Fibroblast of upper back skin (primary cell): ENCODE measurements at regions not wholly inside any gene's neighbourhood (a gene's known extent, or its start where the extent isn't known, plus 50 kb on each side); places are given as distances from the start of the nearest gene placed in this dataset.

Source experiments
- DNase-seq: peaks from one replicate; pipeline ENCODE4 v3.0.0-alpha.2; 2013

DNA sequence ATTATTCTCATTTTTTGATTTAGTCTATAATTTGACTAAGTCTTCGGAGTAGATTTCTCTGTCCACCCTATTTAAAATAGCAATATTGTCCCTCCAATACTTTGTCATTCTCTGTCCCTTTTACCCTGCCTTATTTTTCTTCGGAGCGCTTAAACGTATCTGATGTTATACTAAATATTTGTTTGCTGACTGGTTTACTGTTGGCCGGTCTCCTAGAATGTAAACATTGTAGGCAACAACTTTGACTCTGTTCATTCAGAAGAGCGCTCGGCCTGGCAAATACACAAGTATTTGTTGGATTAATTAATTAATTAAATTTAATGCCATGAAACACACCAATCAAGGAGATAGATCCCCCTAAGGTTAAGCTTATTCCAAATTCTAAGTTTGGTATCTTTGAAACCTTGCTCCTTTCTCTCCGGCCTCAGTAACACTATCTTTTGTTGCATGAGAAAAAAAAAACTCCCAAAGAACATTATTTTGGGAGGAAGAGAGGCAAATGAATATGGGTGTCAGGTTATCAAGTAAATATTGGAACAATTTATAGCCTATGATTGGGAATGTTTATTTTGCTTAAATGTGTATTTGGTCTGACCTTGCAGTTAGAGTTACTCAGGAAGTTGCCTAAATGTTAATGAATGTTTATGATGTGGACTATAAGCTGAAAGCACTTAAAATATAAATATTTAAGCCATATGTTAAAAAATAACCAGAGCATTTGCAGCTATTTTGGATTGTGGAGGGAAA, 231.1 kb downstream of the SOX4 start:
- DNase-seq = no peak

DNA sequence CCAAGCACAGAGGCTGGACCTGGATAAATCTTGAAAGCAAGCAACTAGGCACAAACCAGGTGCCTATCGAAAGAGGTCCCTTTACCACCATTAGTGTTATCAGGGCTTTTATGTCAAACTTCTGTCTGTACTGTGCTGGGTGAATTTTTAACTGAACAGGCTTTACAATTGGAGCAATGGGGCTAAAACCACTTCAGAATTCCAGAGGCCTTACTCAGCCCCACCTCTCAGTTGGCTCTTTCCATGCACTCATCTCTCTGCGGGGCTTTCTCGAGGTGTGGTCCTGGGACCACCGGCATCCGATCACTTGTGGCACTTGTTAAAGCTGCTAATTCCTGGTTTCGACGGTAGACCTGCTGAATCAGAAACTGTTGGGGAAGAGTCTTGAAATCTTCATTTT, 232.5 kb downstream of the SOX4 start:
- DNase-seq = peak; percentile 51

DNA sequence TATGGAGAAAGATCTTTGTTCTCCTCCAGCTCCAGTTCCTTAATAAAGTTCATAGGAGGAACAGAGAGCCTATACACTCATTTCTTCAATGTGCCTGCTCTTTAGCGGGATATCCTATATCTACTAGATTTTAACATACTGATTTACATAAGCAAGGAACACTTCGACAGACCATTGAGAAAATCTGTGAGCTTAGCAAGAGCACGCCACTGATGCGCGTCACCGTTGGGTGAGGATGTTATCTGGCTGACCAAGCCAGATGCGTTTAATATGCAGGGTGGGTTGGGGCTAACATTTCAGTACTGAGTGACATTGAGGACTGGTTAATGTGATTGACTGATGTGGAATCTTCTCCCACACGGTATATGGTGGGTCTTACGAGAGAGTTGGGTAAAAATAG, 233.4 kb downstream of the SOX4 start:
- DNase-seq = no peak

DNA sequence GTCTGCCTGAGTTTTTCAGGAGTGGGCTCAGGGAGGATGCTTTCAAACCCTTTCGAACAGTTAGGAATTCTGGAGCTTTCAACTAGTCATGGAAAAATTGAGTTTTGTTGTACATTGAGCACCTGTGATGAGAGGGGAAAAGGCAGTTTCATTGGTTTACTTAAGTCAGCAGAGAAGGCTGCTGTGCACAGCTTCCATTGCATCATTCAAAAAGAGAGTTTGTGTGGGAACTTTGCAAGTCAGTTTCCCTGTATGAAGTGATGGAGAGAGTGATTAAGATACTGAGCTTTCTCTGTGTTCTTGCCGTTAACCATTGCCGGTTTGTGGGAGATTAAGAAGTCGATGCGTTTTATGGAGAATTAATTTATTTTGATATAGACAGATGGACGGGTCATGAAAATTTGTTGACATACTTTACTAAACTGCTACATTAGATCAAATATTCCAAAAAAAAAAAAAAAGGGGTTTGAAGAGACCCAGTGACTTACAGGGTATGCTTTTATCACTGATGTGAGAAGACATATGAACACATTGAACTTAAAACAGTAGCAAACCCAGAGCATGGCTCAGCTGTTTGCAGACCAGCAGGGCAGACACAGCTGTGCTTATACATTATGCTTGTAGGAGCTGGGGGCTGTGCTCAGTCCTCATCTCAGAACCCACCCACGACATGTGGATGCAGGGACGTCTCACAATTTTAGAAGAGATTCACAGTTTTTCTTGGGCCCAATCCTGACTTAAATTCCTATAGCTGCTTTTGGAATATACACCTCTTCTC, 234.1 kb downstream of the SOX4 start:
- DNase-seq = no peak

DNA sequence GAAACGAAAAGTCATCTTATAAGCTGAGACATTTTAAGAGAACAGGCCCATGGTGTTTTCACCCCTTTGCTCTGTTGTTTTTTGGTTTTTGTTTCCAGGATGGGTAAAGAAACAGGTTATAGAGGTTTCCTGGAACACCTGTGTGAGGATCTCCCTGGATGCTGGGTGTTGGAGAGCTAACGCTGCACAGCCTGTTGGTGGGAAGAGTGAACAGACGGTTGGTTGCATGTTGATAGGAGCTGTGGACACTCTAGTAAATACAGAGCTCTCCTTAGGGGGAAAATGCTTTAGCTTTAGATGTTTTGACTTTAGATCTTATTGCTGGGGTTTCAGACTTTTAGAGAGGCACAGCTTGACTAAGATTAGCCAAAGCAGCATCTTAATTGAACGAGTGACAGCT, 235.2 kb downstream of the SOX4 start:
- no peak for DNase-seq

DNA sequence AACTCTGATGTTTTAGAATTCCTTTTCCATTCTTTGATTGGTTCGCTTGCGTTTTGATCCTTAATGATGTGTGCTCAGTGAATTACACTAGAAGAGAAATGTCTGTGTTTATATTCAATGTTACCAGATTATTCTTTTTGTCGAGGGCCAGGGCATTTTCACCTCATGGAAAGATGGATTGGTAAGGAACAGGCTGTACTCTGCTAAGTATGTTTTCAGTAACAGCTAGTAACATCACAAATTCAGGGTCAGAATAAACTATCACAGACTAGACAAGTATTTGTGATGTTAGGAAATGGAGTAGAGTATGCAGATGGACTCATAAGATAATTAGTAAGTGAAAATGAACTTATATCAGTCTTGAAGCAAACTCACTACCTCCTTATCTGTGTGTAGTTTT, 235.6 kb downstream of the SOX4 start:
- DNase-seq = no peak

DNA sequence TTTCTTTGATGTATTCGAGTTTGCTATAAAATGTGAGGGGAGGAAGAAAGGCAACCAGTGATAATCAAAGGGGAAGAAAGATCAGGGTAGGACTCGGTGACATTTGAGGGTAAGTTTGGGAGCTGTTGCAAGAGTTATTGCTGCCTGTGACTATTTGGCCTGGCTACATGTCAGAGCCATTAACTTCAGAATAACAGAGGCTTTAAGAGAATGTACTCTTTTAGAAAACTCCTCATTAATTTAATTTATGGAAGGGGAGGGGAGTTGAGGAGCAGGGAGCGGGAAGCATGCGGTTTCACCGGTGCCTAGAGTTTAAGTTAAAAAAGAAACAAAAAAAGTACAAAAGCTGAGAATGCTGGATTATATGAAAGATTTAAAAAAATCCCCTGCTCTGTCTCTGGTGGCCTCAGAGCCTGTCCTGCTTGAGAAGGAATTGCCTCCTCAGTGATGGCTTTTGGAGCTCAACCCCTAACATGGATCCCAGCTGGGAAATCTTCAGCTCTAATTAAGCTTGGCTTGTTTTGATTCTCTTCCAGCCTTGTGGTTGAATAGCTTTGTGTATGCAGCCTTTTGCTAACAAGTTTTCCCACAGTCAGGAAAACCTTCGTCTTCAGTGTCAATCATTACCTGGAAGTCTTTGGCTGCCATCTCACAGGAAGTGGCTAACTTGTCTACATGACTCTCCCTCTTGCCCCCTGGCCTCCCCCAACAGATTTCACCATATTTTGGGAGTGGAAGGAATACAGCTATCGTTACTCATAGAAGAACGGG, 238.2 kb downstream of the SOX4 start:
- peak; percentile 89 for DNase-seq

DNA sequence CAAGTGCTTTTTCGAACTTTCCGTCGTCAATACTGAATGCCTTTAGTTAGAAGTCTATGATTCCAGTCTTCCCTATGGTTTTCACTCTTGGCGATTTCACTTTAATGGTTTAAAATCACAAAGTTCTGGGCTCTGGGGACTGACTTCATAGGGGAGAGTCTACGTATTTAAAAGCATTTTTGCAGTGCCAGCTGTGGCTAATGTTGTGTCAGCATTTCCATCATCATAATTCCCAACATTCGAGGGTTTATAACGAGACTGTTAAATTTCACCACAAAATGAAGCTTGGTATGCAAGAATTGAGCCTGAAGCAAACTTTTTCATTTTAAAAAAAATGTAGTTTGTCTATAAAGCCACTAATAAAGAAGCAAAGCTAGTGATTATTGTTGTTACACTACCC, 242.7 kb downstream of the SOX4 start:
- DNase-seq = peak; percentile 24

DNA sequence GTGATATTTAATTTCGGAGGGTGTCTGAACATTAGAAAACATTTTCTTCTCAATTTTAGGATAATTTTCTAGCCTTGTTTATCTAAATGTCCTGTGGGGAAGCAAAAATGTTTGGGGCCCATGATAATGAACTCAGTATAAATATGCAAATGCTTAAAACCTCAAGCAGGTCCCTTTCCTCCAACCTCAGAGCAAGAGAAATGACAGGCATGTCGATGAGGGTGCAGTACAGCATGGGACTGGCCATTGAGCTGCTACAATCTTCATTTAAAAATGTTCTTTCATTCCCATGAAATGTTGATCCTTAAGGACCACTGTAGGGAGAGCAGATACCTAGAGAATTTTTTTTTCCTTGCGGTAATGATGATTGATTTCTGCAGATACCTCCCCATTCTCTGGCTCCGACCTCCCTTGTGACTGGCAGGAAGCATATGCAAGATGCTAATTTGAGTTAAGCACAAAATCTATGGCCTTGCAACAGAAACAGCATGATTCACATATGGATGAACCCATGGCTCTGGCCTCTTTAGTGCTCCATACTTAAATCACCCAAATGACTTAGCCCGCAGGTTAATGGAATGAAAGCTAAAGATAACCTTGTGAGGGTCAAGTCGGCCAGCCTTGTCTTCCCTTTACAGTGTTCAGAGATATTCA, 243.3 kb downstream of the SOX4 start:
- peak; percentile 16 for DNase-seq

DNA sequence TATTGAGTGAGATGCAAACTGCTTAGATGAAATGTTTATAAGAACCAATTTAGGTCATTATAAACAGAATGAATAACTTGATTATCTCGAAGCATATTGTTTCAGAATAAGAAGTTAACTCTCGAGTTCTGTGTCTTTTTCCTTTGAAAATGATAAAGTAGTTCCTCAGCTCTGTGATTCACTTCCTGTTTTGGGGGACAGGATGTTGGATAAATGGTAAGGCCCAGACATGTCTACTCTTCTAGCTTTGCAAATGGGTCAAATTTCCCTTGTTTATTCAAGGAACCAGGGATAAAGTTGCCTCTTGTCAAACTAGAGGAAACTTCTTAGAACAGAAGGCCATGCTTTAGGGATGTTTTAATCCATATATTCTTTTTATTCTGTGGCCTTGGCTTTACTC, 246.9 kb downstream of the SOX4 start:
- peak; percentile 32 for DNase-seq

DNA sequence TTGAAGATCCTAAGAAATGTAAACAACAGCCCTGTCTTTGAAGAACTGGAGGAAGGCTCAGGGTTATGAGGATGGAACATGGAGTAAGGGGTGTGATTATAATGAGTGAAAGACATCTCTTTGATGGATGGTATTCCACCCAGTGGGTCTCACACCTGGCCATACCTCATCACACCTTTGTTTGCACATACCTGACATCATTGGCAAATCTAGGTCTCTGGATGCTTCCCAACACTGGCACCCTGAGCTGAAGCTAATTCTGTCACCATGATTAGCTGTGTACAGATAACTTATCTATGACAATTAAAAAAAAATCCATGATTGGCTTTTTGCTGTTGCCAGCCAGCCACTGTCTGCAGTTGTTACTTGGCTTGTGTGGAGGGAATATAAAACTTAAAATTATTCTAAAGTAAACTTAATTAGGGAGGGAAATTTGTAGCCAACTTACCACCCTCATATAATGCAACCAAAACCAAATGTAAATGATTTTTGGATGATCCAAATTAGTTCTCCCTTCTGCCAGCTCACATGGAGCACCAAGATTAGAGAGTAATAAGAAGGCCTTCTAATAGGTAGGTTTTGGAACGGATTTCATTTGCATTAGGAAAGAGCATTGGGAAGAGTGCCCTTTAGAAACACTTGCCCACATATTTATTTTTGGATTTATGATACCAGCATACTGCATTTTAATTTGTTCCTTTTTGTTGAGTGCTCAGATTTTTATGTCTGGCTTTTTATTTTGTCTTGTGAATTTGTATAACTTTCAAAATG, 249.5 kb downstream of the SOX4 start:
- no peak for DNase-seq

DNA sequence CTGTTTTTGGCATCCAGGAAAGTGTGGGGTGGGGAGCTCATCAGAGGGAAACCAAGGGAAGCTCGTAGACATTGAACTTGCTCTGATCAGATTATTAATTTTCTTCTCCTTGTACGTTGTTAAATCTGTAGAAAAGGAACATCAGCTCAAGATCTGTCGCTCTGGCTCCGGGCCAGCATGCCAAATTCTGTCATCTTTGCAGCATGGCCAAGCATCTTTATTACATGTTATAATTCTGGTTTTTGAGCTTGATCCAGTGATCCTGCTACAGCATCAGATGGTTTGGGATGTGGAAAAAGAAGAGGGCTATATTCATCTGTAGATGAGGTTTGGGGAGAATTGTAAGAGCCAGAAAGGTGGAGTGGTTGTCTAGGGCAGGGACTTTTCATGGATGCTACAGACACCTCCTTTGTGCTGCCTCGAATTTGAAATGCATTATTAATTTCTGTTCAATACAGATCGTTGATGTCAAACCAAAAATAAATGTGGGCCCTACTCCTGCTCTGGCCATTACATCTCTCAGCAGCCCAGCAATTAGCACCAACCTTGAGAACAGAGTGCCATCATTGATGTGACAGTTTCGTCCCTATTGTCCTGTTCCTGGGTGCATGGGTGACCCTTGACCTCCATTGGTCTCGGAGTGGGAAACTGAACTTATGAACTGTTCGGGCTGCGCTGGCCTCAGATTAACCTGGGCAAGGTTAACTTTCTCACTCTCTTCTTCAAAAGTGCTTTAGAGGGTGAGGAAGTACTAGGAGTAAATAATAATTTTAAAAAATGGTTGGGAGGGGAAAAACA, 250.8 kb downstream of the SOX4 start:
- DNase-seq = no peak

DNA sequence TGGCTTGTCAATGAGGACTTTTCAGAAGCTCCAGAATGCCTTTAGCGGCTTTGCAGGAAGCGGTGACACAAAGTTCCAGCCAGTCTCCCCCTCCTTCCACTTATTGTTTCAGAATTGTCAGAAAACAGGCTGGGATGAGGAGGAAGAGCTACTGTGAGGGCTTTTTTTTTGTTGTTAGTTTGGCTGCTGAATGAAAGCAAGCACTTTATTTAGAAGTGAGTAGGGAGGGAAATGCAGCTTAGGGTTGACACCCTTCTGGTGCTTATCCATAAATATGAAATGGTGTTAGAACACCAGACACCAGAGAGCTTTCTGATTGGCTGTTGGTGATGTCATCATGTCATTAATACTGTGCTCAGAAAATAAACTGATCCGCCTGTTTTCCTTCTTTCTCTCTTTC, 251.5 kb downstream of the SOX4 start:
- DNase-seq = no peak

DNA sequence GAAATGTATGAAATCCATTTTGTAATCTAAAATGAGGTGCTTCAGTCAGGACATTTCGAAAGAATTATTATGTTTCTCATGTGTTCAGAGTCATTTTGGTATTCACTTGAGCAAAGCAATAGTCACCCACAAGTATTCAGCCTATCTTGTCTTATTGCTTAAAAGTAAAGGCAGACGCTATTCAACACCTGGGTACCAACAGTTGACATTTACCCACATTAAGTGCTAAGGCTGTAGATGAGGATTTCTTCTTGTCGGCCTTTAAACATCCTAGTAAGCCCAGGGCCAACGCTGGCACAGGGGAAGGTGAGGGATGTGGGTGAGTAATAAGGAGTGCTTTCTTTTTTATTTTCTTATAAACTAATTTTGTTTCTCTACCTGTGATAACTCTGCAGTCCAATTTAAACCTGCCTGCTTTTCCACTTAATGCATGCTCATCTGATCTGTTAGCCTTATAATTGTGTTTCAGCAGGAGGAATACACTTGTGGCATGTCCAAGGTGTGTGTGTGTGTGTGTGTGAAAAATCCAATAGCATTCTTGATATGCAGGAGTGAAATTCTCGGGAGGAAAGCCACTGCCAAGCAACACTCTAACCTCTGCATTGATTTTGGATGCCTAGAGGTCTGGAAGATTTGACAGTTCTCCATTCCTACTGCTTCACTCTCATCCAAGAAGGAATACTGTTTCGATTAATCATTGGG, 252.0 kb downstream of the SOX4 start:
- peak; percentile 25 for DNase-seq

DNA sequence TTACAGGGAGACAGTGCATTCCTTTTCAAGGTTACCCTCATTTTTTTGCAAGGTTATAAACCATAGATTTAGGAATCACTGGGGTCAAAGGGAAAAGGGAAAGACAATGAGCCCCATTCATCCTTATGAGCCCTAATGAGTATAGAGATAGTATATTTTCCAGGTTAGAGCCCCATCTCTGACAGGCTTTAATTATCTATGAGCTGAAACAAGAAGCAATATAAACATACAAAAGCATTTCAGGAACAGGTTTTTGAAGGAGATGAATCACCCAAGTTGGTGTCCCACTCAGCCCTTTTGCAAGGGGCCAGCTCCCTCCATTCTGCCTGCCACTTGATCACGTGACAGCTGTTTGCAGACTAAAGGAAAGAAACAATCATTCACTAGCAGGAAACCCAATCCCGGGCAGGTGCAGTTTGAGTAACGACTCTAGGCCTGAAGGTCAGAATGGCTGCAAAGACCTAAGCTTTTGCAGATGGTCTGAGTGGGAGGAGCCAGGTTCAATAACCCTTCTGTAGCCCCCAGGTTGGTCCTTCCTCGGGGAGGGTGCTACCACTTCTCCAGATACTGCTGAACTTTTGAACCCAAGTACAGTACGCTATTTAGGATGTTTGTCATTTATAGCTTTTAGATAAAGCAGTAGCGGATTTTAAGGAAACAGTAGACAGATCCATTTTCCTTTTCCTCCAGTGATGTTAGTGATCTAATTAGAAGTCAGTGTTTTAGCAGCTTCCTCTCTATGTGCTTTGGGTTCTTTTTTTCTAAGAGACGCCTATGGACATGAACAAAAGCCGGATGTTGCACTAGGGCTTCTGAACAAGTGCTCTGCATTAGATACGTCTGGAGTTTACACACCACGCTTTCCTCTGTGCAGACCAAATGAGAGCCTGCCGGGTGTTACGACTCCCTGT, 253.2 kb downstream of the SOX4 start:
- DNase-seq = no peak

DNA sequence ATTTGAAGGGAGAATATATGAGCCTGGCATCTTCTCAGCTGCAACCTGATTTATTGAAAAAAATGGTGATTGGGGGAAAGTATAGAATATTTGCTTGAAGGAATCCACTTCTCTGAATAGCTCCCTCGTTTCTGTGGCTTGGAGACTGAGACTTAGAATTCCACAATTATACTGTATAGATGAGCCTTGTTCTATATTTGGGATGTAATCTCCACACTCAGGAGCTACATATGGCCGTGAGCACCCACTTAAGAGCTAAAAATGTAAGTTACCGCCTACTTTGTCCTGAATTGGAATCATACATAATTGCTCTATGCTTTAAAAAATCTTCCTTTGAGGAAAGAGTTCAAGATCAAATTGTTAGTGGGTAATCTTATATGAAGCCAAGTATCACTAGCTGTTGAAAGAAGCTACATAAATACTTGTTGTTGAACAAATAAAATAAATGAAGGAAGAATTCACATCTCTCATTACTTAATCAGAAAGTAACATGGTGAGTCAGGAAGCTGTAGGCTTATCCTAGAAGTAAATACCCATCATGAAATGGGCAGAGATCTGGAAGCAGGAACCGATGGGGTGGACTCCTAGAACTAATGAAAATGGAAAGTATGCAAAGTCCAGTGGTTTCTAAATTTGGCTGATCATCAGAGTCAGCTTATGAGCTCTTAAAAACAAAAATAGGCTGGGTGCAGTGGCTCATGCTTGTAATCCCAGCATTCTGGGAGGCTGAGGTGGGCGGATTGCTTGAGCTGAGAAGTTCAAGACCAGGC, 254.3 kb downstream of the SOX4 start:
- no peak for DNase-seq

DNA sequence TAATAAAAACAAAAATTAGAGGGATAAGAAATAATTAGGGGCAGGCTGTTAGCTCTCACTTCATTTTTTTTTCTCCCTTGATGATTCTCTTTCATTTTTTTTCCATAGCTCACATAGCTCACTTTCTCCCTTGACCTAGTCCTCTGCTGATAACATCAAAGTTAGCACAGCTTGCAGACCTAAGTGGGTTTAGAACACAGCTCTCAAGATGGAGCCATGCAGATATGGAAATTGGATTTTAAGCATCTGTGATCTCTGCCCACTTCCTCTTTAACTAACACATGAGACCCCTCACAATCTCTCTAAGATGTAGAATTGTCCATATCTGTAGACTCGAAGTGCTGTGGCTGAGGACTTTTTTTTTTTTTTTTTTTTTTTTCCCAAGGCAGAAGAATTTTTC, 257.1 kb downstream of the SOX4 start:
- no peak for DNase-seq

DNA sequence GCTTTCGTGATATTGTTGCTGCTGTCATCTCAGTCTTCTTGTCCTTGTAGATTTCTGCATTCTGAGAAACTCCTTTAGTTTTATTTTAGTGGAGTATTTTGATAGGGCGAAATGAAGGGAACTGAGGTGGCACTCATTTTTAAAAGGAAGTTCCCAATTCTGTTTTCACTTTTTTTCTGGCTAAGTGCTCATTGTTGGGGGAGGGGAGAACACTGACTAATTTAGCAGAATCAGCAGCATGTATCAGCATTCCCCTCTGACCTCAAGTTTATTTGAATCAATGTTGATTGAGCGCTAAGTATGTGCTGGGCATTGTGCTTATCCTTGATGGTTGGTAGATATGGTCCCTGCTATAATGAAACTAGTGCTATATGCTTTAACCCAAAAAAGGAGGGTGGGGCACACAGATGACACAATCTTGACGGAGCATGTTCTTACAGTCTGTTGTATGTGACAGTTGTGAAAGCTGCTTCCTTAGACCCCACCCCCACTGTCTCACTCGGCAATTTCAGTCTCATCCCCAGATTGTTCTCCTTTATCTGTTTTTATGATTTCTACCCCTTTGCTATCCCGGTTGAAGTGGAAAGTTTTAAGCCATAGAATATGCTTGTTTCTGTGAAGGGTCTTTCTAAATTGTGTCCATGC, 262.4 kb downstream of the SOX4 start:
- no peak for DNase-seq

DNA sequence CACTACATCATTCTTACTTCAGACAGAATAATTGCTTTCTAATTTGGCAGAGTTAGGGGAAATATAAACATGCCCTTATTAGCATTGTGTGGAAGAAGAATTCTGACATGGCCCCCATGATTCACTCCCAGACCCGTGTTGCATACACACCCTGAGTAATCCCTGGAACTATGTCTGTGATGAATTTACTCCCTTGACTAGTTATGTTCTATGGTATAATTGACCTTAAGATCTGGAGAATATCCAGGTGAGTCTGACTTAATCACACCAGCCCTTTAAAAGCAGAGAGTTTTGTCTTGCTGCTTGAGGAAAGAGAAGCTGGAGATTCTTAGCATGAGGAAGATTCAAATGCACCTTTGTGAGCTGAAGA, 262.9 kb downstream of the SOX4 start:
- peak; percentile 91 for DNase-seq
